Islet of Langerhans (tissue), 1 donor: ENCODE measurements at regions not wholly inside any gene's neighbourhood (a gene's known extent, or its start where the extent isn't known, plus 50 kb on each side); places are given as distances from the start of the nearest gene placed in this dataset.
A peak's percentile ranks its signal among the peaks of the same experiment; 100 is the strongest.

Experiments used
- FAIRE-seq: peaks from one replicate; lab custom pipeline; 2011; peaks lifted over from hg19 to GRCh38; lab: Jason Lieb, UNC

DNA sequence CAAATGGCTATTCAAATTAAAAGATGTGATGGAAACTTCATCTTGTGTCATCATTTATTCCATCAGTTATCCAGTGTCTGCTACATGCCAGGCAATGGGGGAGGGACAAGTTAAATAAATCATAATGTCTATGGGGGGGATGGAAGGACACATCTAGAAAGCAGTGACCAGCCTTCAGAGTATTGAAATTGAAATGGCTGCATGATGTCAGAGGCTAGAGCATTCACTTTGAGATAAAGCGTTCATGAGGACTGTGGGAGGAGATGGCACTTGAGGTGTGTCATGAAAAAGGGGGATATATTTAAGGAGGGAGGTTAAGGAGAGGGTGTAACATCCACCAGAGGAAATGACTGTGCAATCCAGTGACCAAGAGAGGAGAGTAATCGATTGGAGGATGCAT, 50.6 kb downstream of the SLIT2 start:
- FAIRE-seq, result no peak

DNA sequence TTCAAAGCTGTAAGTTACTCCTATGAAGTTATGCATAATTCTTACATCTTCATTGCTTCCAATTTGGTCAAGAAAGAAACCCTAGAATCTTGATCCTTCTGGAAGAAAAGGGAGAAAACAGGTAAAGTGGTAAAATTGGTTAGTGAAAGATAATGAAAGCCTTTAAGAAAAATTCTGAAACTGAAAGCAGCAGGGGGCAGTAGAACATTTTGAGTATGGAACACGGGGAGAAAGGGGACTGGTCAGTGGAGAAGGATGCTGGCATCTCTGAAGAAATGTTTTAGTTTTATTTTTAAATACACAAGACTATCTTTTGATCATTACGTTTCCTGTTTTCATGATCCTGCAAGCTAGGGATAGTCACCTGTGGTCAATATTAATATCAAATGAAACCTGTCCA, 54.3 kb downstream of the SLIT2 start:
- FAIRE-seq, result no peak

DNA sequence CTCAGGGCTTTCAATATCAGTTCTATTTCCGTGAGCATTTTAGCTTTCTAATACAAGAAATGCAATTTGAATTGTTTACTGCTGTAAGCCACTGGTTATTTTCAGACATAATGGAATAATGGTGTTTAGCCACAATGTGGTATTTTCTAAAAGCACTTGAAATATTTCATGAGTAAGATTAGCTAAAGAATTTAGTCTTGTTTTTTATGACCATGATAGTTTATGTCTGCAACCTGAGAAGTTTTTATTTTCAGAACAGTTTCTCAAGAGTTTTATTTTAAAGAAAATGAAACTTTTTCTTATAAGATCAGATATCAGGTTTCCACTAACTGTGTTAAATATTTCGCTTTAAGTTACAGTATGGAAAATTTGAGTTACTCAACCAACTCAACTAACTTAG, 60.2 kb downstream of the SLIT2 start:
- peak; percentile 36 for FAIRE-seq

DNA sequence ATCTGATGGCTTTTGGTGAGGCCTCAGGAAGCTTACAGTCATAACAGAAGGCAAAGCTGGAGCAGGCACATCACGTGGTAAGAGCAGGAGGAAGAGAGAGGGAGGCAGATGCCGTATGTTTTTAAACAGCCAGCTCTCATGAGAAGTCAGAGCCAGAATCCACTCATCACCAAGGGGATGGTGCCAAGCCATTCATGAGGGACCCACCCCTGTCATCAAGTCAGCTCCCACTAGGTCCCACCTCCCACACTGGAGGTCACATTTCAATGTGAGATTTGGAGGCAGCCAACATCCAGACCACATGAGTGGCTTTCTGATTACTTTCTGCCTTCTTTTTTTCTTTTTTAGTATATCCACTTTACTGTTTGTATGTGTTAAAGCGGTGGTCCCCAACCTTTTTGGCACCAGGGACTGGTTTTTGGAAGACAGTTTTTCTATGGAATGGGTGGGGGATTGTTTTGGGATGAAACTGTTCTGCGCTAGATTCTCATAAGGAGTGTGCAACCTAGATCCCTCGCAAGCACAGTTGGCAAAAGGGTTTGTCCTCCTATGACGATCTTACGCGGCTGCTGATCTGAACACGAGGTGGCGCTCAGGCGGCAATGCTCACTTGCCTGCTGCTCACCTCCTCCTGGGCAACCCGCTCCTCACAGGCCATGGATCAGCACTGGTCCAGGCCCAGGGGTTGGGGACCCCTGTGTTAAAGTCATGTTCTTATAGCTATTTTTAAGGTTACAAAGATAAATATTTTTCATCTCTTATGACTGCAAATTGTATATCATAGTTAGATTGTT, 61.7 kb downstream of the SLIT2 start:
- FAIRE-seq, result no peak

DNA sequence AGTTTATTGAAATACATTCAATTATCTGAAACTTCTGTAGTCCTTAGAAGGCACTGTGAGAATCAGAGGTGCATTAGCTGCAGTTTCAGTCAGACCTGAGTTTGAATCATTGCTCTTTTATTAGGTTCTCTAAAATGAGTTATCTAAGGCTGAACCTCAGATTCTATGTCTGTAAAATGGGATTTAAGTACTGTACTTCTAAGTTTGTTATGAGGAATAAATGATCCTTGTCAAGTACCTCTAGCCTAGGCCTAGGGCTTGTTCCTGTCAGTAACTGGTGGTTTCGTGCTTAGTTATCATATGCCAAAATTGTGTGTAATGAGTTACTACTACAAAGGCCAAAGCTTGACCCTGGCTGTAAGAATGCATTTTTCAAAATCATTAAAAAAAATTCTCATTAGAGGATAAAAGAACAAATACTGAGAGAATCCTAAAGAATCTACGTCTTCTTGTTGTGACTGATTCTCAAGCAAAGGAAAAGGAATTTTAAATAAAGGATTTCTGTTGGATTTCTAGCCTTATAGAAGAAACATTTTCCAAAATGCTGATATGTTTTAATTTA, 65.8 kb downstream of the SLIT2 start:
- no peak for FAIRE-seq

DNA sequence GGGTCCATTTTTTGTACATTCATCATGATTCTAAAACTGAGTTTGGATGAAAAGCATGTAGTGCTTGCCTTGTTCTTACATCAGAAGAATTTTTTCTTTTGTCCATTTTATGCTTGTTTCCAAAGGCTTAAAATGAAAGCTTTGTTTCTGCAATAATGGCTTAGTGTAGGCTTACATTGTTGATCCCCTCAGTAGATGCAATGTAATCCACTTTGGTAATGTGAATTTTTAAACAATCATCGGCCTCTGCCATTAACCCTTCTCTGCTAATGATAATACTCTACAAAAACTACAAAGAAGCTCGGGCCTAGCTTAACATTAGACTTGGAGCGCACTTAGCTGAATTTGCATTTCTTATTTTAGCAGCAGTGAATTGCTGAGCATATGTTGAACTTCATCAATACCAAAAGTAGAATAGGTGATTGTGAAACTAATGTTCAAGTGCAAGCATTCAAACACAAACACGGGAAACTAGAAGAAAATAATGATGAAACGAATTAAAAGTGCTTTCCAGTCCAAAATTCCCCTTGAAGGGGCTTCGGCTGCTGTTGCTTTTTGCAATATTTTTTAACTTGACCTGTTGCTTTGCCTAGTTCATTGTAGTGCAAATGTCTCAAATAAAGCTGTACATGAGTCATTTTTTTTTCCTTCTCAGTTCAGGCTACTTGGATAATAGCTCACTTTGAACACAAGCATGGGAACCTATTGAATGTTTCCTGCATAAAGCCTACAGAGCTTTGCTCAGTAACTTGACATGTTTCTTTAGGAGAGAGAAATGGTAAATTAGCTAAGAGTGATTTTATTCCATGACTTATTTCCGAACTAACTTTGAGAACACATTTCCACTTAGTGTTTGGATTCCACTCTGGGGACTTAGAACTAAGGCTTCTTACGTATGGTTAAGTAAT, 66.5 kb downstream of the SLIT2 start:
- FAIRE-seq, result no peak

DNA sequence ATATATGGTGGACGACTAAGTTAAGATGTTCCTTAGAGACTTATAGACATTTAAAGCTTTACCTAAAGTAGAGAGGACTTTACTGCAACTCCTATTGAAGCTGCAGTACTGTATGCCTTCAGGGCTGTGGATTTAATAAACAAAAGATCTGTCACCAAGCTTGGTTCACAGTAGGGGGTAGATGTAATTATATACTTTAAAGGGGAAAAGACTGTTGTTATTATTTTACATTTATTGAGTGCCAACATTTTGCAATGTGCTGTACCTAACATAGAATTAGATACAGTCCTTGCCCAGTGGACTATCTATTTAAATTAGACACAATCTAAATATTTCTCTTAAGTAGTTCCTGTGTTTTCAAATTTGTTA, 67.2 kb downstream of the SLIT2 start:
- FAIRE-seq, result no peak

DNA sequence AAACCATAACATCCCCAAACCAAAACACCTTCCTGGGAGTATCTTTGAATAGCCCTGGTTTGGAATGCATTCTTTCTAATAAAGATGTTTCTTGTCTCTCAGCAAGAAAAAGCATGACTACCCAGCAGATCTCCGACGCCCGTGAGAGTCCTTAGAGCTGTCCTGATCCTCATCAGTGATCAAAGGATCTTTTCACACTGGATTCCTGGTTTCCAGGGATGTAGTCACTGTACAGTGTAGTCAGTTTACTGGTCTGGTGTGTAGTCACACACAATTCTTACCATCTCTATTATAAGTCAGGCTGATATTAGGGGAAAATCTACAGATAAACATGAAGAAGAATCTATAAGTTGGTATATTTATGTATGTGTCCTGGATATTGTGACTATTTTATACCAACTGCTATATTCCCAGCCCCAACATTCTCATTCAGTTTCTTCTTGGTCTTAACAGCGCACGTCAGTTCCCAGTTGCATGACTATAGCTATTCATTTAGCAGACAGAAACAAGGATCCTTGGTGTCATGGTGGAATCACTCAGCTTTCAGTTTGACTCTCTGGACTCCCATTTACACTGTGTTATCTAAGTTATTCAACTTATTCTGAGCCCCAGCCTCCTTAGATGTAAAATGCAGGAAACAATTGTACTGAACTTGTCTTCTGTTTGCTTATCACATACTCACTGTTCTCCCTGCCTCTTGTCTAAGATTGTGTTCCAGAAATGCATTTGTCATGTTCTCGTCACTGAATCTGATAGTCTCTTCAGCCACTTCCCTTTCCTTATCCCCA, 68.3 kb downstream of the SLIT2 start:
- no peak for FAIRE-seq

DNA sequence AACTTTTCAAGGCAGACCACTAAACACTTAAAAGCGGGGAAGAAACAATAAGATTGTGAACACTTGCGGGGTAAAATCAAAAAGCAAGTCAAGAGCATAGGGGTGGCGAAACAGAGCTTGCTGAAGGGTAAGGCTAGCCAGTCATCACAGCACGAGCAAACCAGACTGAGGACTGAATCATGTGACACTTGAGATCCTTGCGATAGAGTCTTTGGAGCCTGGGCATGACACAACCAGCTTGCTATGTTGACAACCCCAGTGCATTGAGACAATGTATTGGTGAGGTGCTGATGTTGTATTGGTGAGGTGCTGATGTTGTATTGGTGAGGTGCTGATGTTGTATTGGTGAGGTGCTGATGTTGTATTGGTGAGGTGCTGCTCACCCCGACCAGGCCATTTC, 72.3 kb downstream of the SLIT2 start:
- no peak for FAIRE-seq

DNA sequence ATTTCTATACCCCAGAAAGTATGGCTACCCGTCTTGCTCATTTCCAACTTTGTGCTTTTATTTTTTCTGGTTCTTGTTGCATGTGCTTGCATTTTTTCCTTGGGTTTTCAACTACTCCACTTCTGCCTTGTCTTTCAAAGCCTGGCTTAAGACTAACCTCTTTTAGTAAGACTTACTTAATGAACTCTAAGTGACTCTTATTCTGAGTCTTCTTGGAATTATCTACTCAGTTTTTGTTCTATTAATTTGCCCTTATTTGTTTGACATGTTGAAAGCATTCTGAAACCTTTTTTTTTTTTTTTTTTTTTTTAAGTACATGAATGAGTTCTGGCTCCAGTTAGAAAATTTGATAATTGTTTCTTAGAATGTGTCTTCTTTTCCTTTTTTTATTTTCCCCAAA, 74.8 kb downstream of the SLIT2 start:
- no peak for FAIRE-seq

DNA sequence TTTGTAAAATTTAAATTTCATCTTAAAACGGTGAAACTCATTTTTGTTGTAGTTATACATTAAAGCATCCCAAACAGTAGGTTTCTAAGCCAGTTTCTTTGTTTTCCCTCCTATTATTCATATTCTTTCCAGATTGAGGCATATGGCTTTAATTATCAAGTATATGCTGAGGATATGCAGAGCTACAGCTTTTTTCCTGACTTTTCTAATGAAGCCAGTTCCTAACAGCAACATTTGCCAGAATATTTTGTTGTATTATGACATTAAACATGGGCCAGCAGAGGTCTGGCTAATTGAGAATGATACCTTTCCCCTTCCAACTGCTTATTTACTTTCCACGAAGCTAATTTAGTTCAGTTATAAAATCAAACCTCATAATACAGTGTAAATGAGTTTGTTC, 75.3 kb downstream of the SLIT2 start:
- FAIRE-seq, result peak; percentile 51

DNA sequence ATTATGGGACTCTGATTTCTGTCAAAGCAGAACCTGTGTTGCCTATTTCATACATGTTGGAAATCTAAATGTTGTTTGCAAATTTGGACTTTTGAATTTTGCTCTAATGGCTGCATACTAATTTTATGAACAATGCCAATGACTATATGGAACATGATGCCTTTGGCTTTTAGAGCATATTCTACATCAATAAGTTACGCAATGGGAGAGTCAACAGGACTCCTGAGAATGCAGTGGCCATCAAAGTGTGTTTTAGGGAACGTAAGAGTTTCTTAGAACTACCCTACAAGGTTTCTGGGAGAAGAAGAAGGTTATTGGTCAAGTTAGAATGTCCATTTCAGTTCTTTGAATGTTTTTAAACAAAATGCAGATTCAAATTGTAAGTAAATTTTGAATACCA, 76.1 kb downstream of the SLIT2 start:
- no peak for FAIRE-seq

DNA sequence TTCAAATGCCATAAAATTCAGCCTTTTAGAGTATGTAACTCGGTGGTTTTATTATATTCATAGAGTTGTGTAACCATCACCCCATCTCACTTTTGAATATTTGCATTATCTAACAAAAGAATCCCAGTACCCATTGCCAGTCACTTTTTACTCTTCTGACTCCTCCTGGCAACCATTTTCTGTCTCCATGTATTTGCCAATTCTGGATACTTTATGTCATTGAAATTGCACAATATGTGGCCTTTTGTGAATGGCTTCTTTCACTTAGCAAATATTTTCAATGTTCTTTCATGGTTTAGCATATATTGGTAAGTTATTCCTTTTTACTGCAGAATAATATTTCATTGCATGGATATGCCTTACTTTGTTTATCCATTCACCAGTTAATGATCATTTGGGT, 79.9 kb downstream of the SLIT2 start:
- FAIRE-seq, result no peak

DNA sequence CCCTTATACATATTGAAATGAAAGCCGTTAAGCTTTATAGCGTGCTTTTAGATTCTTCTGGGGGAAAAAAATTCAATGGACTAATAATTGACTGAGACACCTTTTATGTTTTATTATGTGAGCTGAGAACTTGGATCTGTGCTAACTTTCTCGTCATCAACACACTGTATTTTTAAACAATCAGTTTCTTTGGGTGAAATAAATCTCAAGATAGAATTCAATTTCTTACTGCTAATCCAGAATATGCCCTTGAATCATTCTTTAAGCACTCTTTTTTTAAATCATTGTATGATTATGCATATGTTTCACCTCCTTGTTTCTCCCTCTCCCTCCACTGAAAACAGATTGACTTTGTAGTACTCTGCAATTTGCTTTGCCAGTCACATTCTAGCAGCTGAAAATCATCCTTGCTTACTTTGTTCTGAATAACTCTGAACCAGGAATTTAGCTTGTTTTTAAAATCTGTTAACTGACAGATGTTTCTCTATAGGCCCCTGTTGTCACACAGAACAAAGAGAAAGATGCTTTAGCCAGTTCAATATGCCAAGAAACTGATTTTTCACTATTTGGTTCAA, 81.5 kb downstream of the SLIT2 start:
- FAIRE-seq, result no peak

DNA sequence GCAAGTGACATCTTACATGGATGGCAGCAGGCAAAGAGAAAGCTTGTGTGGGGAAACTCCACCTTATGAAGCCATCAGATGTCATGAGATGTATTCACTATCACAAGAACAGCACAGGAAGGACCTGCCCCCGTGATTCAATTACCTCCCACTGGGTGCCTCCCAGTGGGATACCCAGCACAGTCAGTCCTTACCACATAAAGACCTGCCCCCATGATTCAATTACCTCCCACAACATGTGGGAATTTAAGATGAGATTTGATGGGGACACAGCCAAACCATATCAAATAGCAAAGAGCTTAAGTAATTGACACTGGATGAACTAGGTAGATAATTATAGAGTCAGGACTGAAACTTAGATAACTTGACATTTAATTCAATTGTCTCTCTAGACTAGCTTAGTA, 85.6 kb downstream of the SLIT2 start:
- no peak for FAIRE-seq

DNA sequence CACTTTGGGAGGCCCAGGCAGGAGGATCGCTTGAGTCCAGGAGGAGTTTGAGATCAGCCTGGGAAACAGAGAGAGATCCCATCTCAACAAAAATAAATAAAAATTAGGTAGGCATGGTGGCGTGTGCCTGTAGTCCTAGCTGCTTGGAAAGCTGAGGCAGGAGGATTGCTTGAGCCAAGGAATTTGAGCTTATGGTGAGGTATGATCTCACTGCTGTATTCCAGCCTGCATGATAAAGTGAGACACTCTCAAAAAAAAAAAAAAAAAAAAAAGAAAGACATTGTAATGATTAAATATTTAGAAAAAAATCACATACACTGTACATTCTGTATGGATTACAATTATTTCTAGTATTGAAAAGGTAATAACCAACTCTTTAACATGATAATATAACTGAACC, 87.1 kb downstream of the SLIT2 start:
- no peak for FAIRE-seq

DNA sequence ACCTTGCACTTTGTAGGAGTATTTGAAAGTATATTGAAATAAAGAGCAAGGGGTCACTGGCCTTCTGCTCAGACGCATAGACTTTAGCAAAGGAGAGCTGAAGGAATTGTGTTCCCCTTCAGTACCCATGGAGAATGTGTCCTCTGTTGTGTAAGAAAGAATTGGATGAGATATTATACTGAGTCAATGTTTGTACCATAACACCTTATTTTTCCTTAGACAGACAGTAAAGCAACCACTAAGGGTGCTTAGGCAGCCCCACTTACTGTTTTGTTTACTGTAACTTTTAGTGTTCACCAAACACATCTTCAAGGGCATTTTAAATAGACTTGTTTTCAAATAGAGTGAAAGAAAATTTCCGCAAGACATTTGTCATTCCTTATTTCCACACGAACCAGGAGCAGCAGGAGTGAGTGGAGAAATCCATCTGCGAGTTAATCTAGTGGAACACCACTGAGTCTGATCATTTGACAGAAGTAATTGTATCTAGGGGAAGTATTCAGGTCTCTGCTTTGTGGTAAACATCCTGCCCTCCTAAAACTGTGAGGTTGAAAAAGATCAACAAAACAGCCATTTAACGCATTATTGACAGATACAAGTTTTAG, 89.5 kb downstream of the SLIT2 start:
- FAIRE-seq, result no peak

DNA sequence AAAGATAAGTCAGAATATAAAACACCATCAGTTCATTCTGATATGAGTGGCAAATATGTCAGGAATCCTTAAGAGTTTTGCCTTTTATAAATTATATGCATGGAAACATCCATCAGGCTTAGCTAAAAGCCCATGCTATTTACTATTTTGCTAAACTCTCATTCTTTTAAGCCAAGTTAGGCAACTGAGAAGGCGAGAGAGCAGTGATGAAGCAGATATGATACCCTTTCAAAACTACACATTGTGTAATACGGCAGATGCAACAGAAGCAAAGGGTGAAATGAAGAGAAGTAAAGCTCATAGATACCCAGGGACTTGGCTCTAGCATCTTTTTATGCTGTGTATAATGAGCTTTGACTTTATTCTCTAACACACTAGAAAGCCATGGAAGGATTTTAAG, 95.8 kb downstream of the SLIT2 start:
- no peak for FAIRE-seq

DNA sequence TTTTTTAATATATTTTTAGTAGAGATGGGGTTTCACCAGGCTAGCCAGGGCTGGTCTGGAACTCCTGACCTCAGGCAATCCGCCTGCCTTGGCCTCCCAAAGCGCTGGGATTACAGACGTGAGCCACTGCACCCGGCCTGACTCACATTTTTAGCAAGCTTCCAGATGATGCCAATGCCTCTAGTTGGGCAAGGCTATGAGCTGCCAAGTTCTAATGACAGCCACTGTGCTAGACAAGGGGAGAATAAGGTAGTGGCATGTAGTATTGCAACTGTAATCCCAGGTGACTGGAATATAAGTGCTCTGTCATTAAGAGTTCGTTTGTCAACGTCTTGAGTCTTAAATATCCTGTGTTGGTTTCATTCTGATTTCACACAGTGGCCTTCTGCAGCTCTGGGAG, 96.7 kb downstream of the SLIT2 start:
- no peak for FAIRE-seq

DNA sequence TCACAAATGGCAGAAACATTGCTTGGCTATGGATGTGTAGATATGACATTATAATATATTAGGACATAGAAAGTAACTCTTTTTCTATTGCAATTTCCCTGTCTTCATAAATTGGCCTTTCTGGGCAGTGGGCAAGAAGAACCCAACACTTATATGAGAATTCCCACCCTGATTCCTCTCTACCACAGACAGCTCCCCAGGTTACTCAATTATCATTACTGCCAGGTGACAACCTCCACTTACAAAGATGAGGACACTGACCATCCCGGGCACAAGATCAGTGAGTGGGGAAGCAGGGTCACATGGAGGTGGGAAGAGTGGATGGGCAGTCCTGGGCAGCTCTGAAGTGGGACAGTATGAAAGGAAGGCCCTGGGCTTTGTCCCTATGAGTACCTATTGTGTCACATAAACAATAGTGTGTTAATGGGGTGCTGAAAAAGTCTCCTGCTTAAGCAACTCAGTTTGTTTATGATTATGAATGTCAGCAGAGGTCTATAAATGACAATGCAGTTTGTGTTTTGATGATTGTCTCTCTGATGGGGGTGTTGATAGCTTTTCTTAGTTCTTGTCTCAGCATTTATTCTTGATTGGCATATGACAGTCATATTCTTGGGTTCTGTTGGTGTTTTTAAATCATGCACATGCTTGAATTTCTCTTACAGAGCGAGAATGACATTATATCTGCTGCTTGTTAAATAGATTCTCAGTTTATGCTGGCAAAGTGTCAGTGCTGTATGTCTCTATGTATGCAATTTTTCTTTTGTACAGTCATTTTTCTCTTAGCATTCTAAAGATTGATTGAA, 99.9 kb downstream of the SLIT2 start:
- no peak for FAIRE-seq

DNA sequence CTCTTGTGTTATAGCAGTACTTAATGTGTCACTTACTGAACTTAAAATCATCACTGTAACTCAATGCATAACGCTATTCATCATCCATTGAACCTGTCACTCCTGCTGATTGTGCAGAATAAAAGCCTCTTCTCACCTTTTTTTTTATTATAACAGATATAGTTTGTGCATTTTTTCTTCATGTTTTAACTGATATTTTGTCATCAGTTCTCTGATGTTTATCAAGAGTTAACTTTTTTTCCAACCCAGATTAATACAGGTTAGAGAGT, 100.4 kb downstream of the SLIT2 start:
- FAIRE-seq, result peak; percentile 36
